Fibroblast of the aortic adventitia (primary cell): ENCODE measurements at regions not wholly inside any gene's neighbourhood (a gene's known extent, or its start where the extent isn't known, plus 50 kb on each side); places are given as distances from the start of the nearest gene placed in this dataset.
A peak's percentile ranks its signal among the peaks of the same experiment; 100 is the strongest.
"Not testable (repeated sequence)": the region's sequence is repeated elsewhere in the genome, so short reads cannot be mapped to it uniquely, and the experiment has no call there.

Experiments
- DNase-seq: peaks from one replicate; pipeline ENCODE4 v3.0.0-alpha.2; 2010; ENCODE audit warnings: low read depth
- H3K4me3 ChIP-seq: 2 replicates; pipeline ENCODE4 v1.5.1; 2011; ENCODE audit warnings: low read depth, mild to moderate bottlenecking, control low read depth, low read length, moderate library complexity
- CTCF ChIP-seq: IDR thresholded peaks from 2 replicates; pipeline ENCODE4 v1.5.1; 2011; ENCODE audit warnings: mild to moderate bottlenecking, low read length, control low read depth, inconsistent platforms; ENCODE audit not compliant: insufficient read depth

GRCh38 chr11:69915501-69916250 lies 96.5 kb upstream of the FGF3 start:
- peak; percentile 76 for TF ChIP-seq CTCF
- no peak overlapping the region for H3K4me3 ChIP-seq
- DNase-seq = peak; percentile 72

GRCh38 chr11:69916251-69916649 lies 97.0 kb upstream of the FGF3 start:
- DNase-seq = peak; percentile 27
- H3K4me3 ChIP-seq = not testable (repeated sequence)

DNA sequence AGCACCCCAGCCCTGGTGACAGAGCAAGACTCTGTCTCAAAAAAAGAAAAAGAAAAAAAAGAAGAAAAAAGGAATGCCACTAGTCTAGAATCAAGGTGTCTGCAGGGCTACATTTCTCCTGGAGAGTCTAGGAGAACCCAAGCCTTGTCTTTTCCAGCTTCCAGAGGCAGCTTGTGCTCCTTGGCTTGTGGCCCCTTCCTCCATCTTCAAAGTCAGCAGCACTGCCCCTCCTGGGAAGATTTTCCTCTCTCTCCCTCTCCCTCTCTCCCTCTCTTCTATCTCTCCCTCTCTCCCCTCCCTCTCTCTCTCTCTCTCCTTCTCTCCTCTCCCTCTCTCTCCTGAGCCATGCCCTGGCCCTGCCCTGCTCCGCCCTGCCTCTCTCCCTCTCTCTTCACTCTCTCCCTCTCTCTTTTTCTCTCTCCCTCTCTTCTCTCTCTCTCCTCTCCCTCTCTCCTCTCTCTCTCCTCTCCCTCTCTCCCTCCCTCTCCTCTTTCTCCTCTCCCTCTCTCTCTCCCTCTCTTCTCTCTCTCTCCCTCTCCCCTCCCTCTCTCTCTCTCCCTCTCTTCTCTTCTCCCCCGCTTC lies 97.7 kb upstream of the FGF3 start:
- DNase-seq = no peak
- H3K4me3 ChIP-seq = no peak overlapping the region
- TF ChIP-seq CTCF = no peak

- TF ChIP-seq CTCF = no peak
- no peak for DNase-seq
- no peak overlapping the region for H3K4me3 ChIP-seq
These were observed 98.3 kb upstream of the FGF3 start for GRCh38 chr11:69917529-69917928.

- no peak for TF ChIP-seq CTCF
- no peak for DNase-seq
- no peak overlapping the region for H3K4me3 ChIP-seq
These were observed 99.2 kb upstream of the FGF3 start for GRCh38 chr11:69918231-69918937.

GRCh38 chr11:69918938-69919650 lies 99.9 kb upstream of the FGF3 start:
- no peak overlapping the region for H3K4me3 ChIP-seq
- peak; percentile 65 for DNase-seq

More at GRCh38 chr11:69918938-69919650, 99.9 kb upstream of the FGF3 start:
- peak; percentile 92 for TF ChIP-seq CTCF
